ENCODE measurements at regions not wholly inside any gene's neighbourhood (a gene's known extent, or its start where the extent isn't known, plus 50 kb on each side); places are given as distances from the start of the nearest gene placed in this dataset.

GRCh38 chr15:36315649-36316048, 263.8 kb upstream of the CDIN1 start:
- DNase-seq, result no peak

GRCh38 chr15:36323615-36324014, 255.8 kb upstream of the CDIN1 start:
- no peak for DNase-seq

- DNase-seq, result no peak
Observed at GRCh38 chr15:36325206-36325605, 254.2 kb upstream of the CDIN1 start.

GRCh38 chr15:36329592-36329991, 249.8 kb upstream of the CDIN1 start:
- no peak for DNase-seq

GRCh38 chr15:36330598-36330997, 248.8 kb upstream of the CDIN1 start:
- no peak for DNase-seq

GRCh38 chr15:36331531-36332275, 247.7 kb upstream of the CDIN1 start:
- DNase-seq, result no peak

- no peak for DNase-seq
Observed at GRCh38 chr15:36332301-36332700, 247.1 kb upstream of the CDIN1 start.

GRCh38 chr15:36332896-36333295, 246.5 kb upstream of the CDIN1 start:
- DNase-seq, result no peak

GRCh38 chr15:36334059-36334458, 245.4 kb upstream of the CDIN1 start:
- no peak for DNase-seq

GRCh38 chr15:36335224-36335623, 244.2 kb upstream of the CDIN1 start:
- DNase-seq, result no peak

GRCh38 chr15:36335659-36336058, 243.8 kb upstream of the CDIN1 start:
- DNase-seq, result no peak

- no peak for DNase-seq
Observed at GRCh38 chr15:36344887-36345286, 234.5 kb upstream of the CDIN1 start.

- no peak for DNase-seq
Observed at GRCh38 chr15:36347272-36347858, 232.1 kb upstream of the CDIN1 start.

- DNase-seq, result no peak
Observed at GRCh38 chr15:36356466-36356865, 223.0 kb upstream of the CDIN1 start.

- DNase-seq, result no peak
Observed at GRCh38 chr15:36356978-36357601, 222.3 kb upstream of the CDIN1 start.

- no peak for DNase-seq
Observed at GRCh38 chr15:36358094-36358493, 221.3 kb upstream of the CDIN1 start.

- DNase-seq, result no peak
Observed at GRCh38 chr15:36358523-36358922, 220.9 kb upstream of the CDIN1 start.

- DNase-seq, result no peak
Observed at GRCh38 chr15:36359286-36359685, 220.1 kb upstream of the CDIN1 start.

GRCh38 chr15:36361351-36361870, 218.0 kb upstream of the CDIN1 start:
- no peak for DNase-seq

GRCh38 chr15:36362509-36362915, 216.9 kb upstream of the CDIN1 start:
- no peak for DNase-seq

GRCh38 chr15:36363335-36363734, 216.1 kb upstream of the CDIN1 start:
- no peak for DNase-seq

- no peak for DNase-seq
Observed at GRCh38 chr15:36364377-36364776, 215.0 kb upstream of the CDIN1 start.

- no peak for DNase-seq
Observed at GRCh38 chr15:36365963-36366362, 213.5 kb upstream of the CDIN1 start.

- no peak for DNase-seq
Observed at GRCh38 chr15:36370051-36370730, 209.2 kb upstream of the CDIN1 start.
